PC-9 (cell line): ENCODE measurements at regions not wholly inside any gene's neighbourhood (a gene's known extent, or its start where the extent isn't known, plus 50 kb on each side); places are given as distances from the start of the nearest gene placed in this dataset.

Experiments
- BruUV-seq: library from RNA; stranded (reverse); fragments of 400-500 nt; replicated peaks from 2 replicates; lab custom pipeline; 2021; lab: Mats Ljungman, UMichigan
- CTCF ChIA-PET: fragments of 300-600 bp; sonication (Branson Sonifier 250); formaldehyde crosslinking; loops from one replicate; lab custom pipeline; 2022; ENCODE audit warnings: antibody characterized with exemption; lab: Charles Lee
- POLR2A ChIA-PET: fragments of 300-600 bp; sonication (Branson Sonifier 250); formaldehyde crosslinking; loops from one replicate; lab custom pipeline; 2022; ENCODE audit warnings: antibody characterized with exemption; ENCODE audit not compliant: unreplicated experiment; lab: Charles Lee
- DNase-seq, 2 experiments: peaks; one replicate each; pipeline versions ENCODE4 v3.0.0 to v3.0.0-alpha.2; 2015 to 2022; ENCODE audit warnings: mixed read lengths in 1 of 2
- H2AFZ ChIP-seq: fragments of 200-600 bp; sonication (generic); 2 replicates; pipeline ENCODE4 v1.8.1; 2017; ENCODE audit warnings: antibody characterized with exemption
- H3F3A ChIP-seq: fragments of 200-600 bp; sonication (generic); 2 replicates; pipeline ENCODE4 v1.8.1; 2017; ENCODE audit warnings: antibody characterized with exemption, mild to moderate bottlenecking, low read depth; ENCODE audit not compliant: insufficient read depth
- H3K27ac ChIP-seq: fragments of 200-600 bp; sonication (generic); 2 replicates; pipeline ENCODE4 v1.6.1; 2016; ENCODE audit warnings: mixed run types
- H3K27me3 ChIP-seq: fragments of 200-600 bp; sonication (generic); 2 replicates; pipeline ENCODE4 v1.6.1; 2016; ENCODE audit warnings: low read depth, mixed run types; ENCODE audit not compliant: insufficient read depth
- H3K36me3 ChIP-seq: fragments of 200-600 bp; sonication (generic); 2 replicates; pipeline ENCODE4 v1.6.1; 2016; ENCODE audit warnings: low read depth, mixed run types
- H3K4me1 ChIP-seq: fragments of 200-600 bp; sonication (generic); replicated peaks from 2 replicates; pipeline ENCODE4 v1.6.1; 2016; ENCODE audit warnings: mixed run types; ENCODE audit not compliant: insufficient read depth
- H3K4me2 ChIP-seq: fragments of 200-600 bp; sonication (generic); 2 replicates; pipeline ENCODE4 v1.6.1; 2017; ENCODE audit warnings: mixed run types
- H3K4me3 ChIP-seq: fragments of 200-600 bp; sonication (generic); 2 replicates; pipeline ENCODE4 v1.6.1; 2016; ENCODE audit warnings: mixed run types
- H3K79me2 ChIP-seq: fragments of 200-600 bp; sonication (generic); 2 replicates; pipeline ENCODE4 v1.6.1; 2017; ENCODE audit warnings: low read depth, mixed run types
- H3K9me2 ChIP-seq: fragments of 200-600 bp; sonication (generic); 2 replicates; pipeline ENCODE4 v1.8.1; 2017; ENCODE audit warnings: mild to moderate bottlenecking; ENCODE audit not compliant: insufficient read depth
- H3K9me3 ChIP-seq: fragments of 200-600 bp; sonication (generic); 2 replicates; pipeline ENCODE4 v1.8.1; 2016; ENCODE audit warnings: low read depth; ENCODE audit not compliant: insufficient read depth
- H4K20me1 ChIP-seq: fragments of 200-600 bp; sonication (generic); 2 replicates; pipeline ENCODE4 v1.8.1; 2017; ENCODE audit not compliant: insufficient read depth
- EZH2 ChIP-seq: fragments of 200-600 bp; sonication (generic); IDR thresholded peaks from 2 replicates; pipeline ENCODE4 v1.8.0; 2017; ENCODE audit warnings: antibody characterized with exemption, low read depth
- intact Hi-C: fragments of 100-400 bp; cut with micrococcal nuclease; formaldehyde crosslinking; loops from one replicate; pipeline ENCODE4 v1.10.0; 2022; ENCODE audit not compliant: unreplicated experiment
- TF ChIP-seq, protein P1 (sequence below): fragments of 200-600 bp; sonication (generic); conservative IDR thresholded peaks from 2 replicates; pipeline ENCODE4 v1.6.1; 2017; ENCODE audit warnings: mixed run types, antibody characterized with exemption, mild to moderate bottlenecking, moderate library complexity

DNA sequence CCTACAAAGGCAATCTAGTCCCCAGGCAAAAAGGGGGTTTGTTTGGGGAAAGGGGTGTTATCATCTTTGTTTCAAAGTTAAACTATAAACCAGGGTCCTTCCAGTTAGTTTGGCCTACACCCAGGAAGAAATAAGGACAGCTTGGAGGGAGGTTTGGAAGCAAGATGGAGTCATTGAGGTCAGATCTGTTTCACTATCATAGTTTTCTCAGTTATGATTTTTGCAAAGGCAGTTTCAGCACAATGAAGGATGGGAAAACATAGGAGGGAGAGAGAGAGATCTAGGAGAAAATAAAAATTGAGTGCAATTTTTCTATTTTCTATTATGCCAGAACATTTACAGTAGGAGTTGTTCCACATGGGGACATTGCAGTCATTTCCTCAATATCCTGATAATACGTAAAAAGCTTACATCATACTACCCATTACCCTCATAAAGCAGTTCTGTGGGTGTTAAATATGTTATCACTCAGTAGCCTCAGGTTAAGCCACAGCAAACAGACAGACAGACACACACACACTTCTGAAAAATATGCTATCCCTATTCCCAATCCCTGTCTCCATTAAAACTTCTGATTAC lies 401.3 kb upstream of the FAT3 start:
- no peaks in the 10 kb centered on the region for H4K20me1 ChIP-seq
- intact Hi-C loops: no loop called here
- POLR2A ChIA-PET: no interaction called here
- H3K36me3 ChIP-seq: no peaks in the 10 kb centered on the region
- H3K27ac ChIP-seq: no peak overlapping the region
- H3K27me3 ChIP-seq: no peaks in the 10 kb centered on the region
- no peaks in the 10 kb centered on the region for H3K79me2 ChIP-seq
- H3K4me1 ChIP-seq: no peaks in the 10 kb centered on the region
- no peak overlapping the region for H2AFZ ChIP-seq
- no peaks in the 10 kb centered on the region for H3K9me3 ChIP-seq
- CTCF ChIA-PET: no interaction called here
- no peaks in the 10 kb centered on the region for H3F3A ChIP-seq
- no peak for DNase-seq
- TF ChIP-seq EZH2: no peak
- TF ChIP-seq, protein P1, sequence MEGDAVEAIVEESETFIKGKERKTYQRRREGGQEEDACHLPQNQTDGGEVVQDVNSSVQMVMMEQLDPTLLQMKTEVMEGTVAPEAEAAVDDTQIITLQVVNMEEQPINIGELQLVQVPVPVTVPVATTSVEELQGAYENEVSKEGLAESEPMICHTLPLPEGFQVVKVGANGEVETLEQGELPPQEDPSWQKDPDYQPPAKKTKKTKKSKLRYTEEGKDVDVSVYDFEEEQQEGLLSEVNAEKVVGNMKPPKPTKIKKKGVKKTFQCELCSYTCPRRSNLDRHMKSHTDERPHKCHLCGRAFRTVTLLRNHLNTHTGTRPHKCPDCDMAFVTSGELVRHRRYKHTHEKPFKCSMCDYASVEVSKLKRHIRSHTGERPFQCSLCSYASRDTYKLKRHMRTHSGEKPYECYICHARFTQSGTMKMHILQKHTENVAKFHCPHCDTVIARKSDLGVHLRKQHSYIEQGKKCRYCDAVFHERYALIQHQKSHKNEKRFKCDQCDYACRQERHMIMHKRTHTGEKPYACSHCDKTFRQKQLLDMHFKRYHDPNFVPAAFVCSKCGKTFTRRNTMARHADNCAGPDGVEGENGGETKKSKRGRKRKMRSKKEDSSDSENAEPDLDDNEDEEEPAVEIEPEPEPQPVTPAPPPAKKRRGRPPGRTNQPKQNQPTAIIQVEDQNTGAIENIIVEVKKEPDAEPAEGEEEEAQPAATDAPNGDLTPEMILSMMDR: no peak
- H3K9me2 ChIP-seq: no peaks in the 10 kb centered on the region
- BruUV-seq: no TSS peak
- H3K4me2 ChIP-seq: no peak overlapping the region
- H3K4me3 ChIP-seq: no peak overlapping the region

DNA sequence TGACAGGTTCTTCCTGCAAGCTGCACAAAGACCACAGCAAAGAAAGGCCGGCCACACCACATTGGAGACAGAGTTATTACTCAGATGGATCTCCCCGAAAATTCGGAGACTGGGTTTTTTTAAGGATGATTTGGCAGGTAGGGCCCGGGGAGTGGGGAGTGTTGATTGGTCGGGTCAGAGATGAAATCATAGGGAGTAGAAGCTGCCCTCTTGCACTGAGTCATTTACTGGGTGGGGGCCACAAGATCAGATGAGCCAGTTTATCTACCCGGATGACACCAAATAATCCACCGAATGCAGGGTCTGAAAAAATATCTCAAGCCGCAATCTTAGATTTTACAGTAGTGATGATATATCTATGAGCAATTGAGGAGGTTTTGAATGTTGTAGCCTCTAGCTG lies 401.8 kb upstream of the FAT3 start:
- no peak overlapping the region for H3K27ac ChIP-seq
- no peaks in the 10 kb centered on the region for H3K9me3 ChIP-seq
- TF ChIP-seq, protein P1: no peak
- TF ChIP-seq EZH2: no peak
- BruUV-seq: no TSS peak
- POLR2A ChIA-PET: no interaction called here
- no peak overlapping the region; the same call in 1 of the 2 replicates for H2AFZ ChIP-seq
- no peaks in the 10 kb centered on the region for H3K27me3 ChIP-seq
- H3K9me2 ChIP-seq: no peaks in the 10 kb centered on the region
- no peaks in the 10 kb centered on the region for H3F3A ChIP-seq
- no peak overlapping the region for H3K4me3 ChIP-seq
- H3K4me1 ChIP-seq: no peaks in the 10 kb centered on the region
- H4K20me1 ChIP-seq: no peaks in the 10 kb centered on the region
- CTCF ChIA-PET: no interaction called here
- intact Hi-C loops: no loop called here
- no peak for DNase-seq
- H3K79me2 ChIP-seq: no peaks in the 10 kb centered on the region
- H3K36me3 ChIP-seq: no peaks in the 10 kb centered on the region
- no peak overlapping the region for H3K4me2 ChIP-seq

DNA sequence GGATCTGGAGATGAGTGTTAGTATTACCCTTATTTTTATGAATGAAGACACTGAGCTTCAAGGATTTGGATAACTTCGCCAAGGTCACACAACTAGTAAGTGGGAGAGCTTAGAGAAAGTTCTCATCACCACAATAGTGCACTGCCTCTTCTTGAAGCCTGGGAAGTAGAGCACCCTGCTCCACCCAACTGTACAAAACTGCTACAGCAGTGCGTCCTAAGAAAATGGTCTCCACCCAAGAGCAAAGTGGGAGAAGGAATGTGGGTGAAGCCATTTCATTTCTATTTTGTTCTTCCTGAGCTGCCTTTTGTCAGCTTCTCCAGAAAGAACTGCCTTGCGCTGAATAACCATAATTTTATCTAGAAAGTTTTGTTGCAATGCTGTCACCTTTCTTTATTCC lies 403.9 kb upstream of the FAT3 start:
- Histone ChIP-seq H3K9me2 (no peaks in the 10 kb centered on the region), H2AFZ (no peak overlapping the region), H4K20me1 (no peaks in the 10 kb centered on the region), H3K4me3 (no peak overlapping the region), H3K9me3 (no peaks in the 10 kb centered on the region), H3K4me1 (no peaks in the 10 kb centered on the region), H3K27me3 (no peaks in the 10 kb centered on the region), H3K27ac (no peak overlapping the region), H3K79me2 (no peaks in the 10 kb centered on the region), H3K36me3 (no peaks in the 10 kb centered on the region), H3F3A (no peaks in the 10 kb centered on the region), H3K4me2 (no peak overlapping the region)
- BruUV-seq: no TSS peak
- no peak for TF ChIP-seq EZH2
- TF ChIP-seq, protein P1: no peak
- ChIA-PET CTCF (no interaction called here), POLR2A (interaction anchor here (0.6 to 0.7 kb wide), 2 partner anchors 298 to 446 kb away, joined by 4 read pairs; no protein-coding TSS in a partner anchor)
- intact Hi-C loops: no loop called here
- DNase-seq: no peak
